ENCODE measurements at regions not wholly inside any gene's neighbourhood (a gene's known extent, or its start where the extent isn't known, plus 50 kb on each side); places are given as distances from the start of the nearest gene placed in this dataset.

DNA sequence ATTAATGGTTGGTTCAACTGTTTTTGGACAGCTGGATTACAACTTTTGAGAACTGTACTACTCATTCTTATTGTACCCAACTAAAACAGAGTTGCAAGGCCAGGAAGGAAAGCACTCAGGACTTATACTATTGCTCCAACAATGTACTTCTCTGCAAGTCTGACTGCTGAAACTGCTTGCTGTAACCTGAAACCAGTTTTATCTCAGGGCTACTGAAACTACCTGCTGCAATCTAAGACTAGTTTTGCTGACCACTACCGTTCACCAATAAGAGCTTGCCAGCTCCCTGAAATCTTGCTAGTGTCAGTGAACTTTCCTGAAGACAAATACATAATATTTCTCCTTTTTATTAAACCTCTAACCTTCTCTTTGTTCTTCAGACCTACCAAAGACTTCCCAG is 157.3 kb downstream of the CDCA7 start:
- TF ChIP-seq, protein P1, sequence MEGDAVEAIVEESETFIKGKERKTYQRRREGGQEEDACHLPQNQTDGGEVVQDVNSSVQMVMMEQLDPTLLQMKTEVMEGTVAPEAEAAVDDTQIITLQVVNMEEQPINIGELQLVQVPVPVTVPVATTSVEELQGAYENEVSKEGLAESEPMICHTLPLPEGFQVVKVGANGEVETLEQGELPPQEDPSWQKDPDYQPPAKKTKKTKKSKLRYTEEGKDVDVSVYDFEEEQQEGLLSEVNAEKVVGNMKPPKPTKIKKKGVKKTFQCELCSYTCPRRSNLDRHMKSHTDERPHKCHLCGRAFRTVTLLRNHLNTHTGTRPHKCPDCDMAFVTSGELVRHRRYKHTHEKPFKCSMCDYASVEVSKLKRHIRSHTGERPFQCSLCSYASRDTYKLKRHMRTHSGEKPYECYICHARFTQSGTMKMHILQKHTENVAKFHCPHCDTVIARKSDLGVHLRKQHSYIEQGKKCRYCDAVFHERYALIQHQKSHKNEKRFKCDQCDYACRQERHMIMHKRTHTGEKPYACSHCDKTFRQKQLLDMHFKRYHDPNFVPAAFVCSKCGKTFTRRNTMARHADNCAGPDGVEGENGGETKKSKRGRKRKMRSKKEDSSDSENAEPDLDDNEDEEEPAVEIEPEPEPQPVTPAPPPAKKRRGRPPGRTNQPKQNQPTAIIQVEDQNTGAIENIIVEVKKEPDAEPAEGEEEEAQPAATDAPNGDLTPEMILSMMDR (IDR thresholded peaks at IDR 0.05 in 4 of 5, conservative IDR thresholded peaks at IDR 0.05 in 1 of 5), result no peak
- TF ChIP-seq POLR2A (IDR thresholded peaks at IDR 0.05), result no peak
